Lung (tissue), 11 donors: ENCODE measurements at regions not wholly inside any gene's neighbourhood (a gene's known extent, or its start where the extent isn't known, plus 50 kb on each side); places are given as distances from the start of the nearest gene placed in this dataset.

Experiments used
- ATAC-seq: fragments of 200-7000 bp; cut with Tn5 transposase; one replicate; pipeline ENCODE4 v1.9.1; 2020; ENCODE audit warnings: moderate number of reproducible peaks; ENCODE audit not compliant: insufficient read depth, low FRiP score
- DNase-seq, 3 donors: peaks; one replicate each; pipeline ENCODE4 v3.0.0-alpha.2; 2013 to 2017
- H3K27ac ChIP-seq, 2 donors: one replicate each; pipeline ENCODE4 v1.5.1; 2013; ENCODE audit warnings: mild to moderate bottlenecking in 2 of 2, moderate library complexity in 2 of 2, control low read depth in 1 of 2, inconsistent platforms in 1 of 2, low read depth in 1 of 2, low read length in 1 of 2
- H3K27me3 ChIP-seq, 3 donors: one replicate each; pipeline ENCODE4 v1.5.1; 2013; ENCODE audit warnings: low read length in 2 of 3; ENCODE audit not compliant: control insufficient read depth in 3 of 3, insufficient read depth in 3 of 3
- H3K36me3 ChIP-seq, 4 donors: one replicate each; pipeline ENCODE4 v1.5.1; 2013; ENCODE audit warnings: low read length in 4 of 4, mild to moderate bottlenecking in 1 of 4, moderate library complexity in 1 of 4; ENCODE audit not compliant: control insufficient read depth in 4 of 4, insufficient read depth in 4 of 4
- H3K4me1 ChIP-seq, 5 donors: one replicate each; pipeline ENCODE4 v1.5.1; 2013; ENCODE audit warnings: low read length in 5 of 5, mild to moderate bottlenecking in 2 of 5, moderate library complexity in 1 of 5; ENCODE audit not compliant: control insufficient read depth in 5 of 5, insufficient read depth in 5 of 5
- H3K4me3 ChIP-seq: one replicate; pipeline ENCODE4 v1.5.1; 2013; ENCODE audit warnings: mild to moderate bottlenecking, control low read depth, moderate library complexity
- H3K9ac ChIP-seq, 2 donors: one replicate each; pipeline ENCODE4 v1.5.1; 2013; ENCODE audit warnings: low read length in 2 of 2, control low read depth in 1 of 2; ENCODE audit not compliant: insufficient read depth in 1 of 2
- H3K9me3 ChIP-seq, 4 donors: one replicate each; pipeline ENCODE4 v1.5.1; 2013; ENCODE audit warnings: low read length in 3 of 4, mild to moderate bottlenecking in 1 of 4, moderate library complexity in 1 of 4; ENCODE audit not compliant: control insufficient read depth in 4 of 4, insufficient read depth in 3 of 4
- WGBS, 2 donors: extraction: QIAGEN DNeasy Blood & Tissue Kit; methylation state at CpG; one replicate each; pipeline ENCODE4 v1.1.7; 2013; 5-methylcytosine and 5-hydroxymethylcytosine counted together
- TF ChIP-seq, protein P1 (sequence below): IDR thresholded peaks from 2 replicates; pipeline ENCODE4 v1.5.1; 2012; ENCODE audit warnings: mild to moderate bottlenecking; ENCODE audit errors: control extremely low read depth, extremely low read depth
- donor health status: control.
- donor health status: control.
- donor health status: Bipolar disorder and iron deficiency.
- donor health status: healthy.
- donor health status: DM: yes; HTN: yes; CAD: no.

GRCh38 chr9:135397142-135397541 lies 82.4 kb upstream of the PPP1R26 start:
- 95% methylated on average over 12 of the region's 12 CpGs for WGBS, 2 donors
- Histone ChIP-seq H3K36me3 (no peaks in the 10 kb centered on the region), H3K27ac (no peak overlapping the region), H3K9ac (no peak overlapping the region), H3K4me3 (no peak overlapping the region), H3K27me3 (no peaks in the 10 kb centered on the region), H3K9me3 (peaks cover 0 to 11% (median 3%) of the 10 kb centered on the region in 4 donors), H3K4me1 (no peaks in the 10 kb centered on the region)
- TF ChIP-seq, protein P1, sequence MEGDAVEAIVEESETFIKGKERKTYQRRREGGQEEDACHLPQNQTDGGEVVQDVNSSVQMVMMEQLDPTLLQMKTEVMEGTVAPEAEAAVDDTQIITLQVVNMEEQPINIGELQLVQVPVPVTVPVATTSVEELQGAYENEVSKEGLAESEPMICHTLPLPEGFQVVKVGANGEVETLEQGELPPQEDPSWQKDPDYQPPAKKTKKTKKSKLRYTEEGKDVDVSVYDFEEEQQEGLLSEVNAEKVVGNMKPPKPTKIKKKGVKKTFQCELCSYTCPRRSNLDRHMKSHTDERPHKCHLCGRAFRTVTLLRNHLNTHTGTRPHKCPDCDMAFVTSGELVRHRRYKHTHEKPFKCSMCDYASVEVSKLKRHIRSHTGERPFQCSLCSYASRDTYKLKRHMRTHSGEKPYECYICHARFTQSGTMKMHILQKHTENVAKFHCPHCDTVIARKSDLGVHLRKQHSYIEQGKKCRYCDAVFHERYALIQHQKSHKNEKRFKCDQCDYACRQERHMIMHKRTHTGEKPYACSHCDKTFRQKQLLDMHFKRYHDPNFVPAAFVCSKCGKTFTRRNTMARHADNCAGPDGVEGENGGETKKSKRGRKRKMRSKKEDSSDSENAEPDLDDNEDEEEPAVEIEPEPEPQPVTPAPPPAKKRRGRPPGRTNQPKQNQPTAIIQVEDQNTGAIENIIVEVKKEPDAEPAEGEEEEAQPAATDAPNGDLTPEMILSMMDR: no peak
- ATAC-seq (no peak), DNase-seq (no peak)

GRCh38 chr9:135399000-135399649 lies 80.5 kb upstream of the PPP1R26 start:
- Histone ChIP-seq H3K27ac (no peak overlapping the region), H3K9me3 (peaks cover 0 to 11% (median 3%) of the 10 kb centered on the region in 4 donors), H3K4me1 (peaks cover 0 to 8% (median 0%) of the 10 kb centered on the region in 5 donors), H3K36me3 (no peaks in the 10 kb centered on the region), H3K27me3 (no peaks in the 10 kb centered on the region), H3K4me3 (no peak overlapping the region), H3K9ac (no peak overlapping the region)
- TF ChIP-seq, protein P1: no peak
- ATAC-seq (no peak), DNase-seq (no peak)
- 77 to 81% methylated on average over 18 of the region's 18 CpGs for WGBS, 2 donors

DNA sequence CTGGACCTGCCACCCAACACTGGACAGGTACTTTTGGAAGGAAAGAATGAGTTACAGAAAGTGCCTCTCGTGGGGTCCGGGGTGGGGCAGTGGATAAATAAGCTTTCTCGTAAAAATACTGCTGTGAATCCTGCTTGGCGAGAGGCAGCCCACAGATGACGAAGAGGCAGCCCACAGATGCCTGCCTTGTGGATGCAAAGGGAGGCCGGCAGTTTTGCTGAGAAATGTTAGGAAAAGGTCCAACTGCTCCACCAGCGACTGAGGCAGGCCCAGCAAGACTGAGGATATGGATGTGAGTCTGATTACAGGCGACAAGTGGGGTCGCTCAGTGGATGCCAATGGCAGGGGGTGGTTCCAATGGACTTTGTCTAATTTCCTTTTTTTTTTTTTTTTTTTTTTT lies 79.1 kb upstream of the PPP1R26 start:
- peaks cover 0 to 11% (median 3%) of the 10 kb centered on the region in 4 donors for H3K9me3 ChIP-seq
- no peak overlapping the region for H3K9ac ChIP-seq
- peaks cover 0 to 10% (median 0%) of the 10 kb centered on the region in 5 donors for H3K4me1 ChIP-seq
- WGBS, 2 donors: 75 to 76% methylated on average over 9 of the region's 9 CpGs
- H3K4me3 ChIP-seq: no peak overlapping the region
- TF ChIP-seq, protein P1: no peak
- no peaks in the 10 kb centered on the region for H3K27me3 ChIP-seq
- ATAC-seq (no peak), DNase-seq (no peak)
- no peak overlapping the region for H3K27ac ChIP-seq
- H3K36me3 ChIP-seq: no peaks in the 10 kb centered on the region

DNA sequence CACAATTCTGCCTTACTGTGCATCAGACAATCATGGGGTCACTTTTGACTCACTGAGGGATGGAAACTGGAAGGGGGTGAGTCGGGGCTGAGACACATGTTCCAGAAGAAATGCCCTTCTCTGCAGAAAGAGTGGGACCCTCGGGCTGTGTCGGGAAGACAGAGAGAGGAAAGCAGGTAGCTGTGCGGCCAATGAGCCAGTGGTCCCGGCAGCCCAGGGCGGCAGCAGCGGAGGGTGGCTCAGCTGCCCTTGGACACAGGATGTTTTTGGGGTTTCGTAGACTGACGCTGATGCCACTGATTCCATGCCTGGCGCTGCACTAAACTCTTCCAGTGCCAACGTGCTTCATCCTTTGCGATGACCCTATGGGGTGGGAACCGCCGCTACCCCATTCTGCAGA lies 78.4 kb upstream of the PPP1R26 start:
- no peak overlapping the region for H3K9ac ChIP-seq
- no peak overlapping the region for H3K4me3 ChIP-seq
- peaks cover 0 to 5% (median 3%) of the 10 kb centered on the region in 4 donors for H3K9me3 ChIP-seq
- H3K27me3 ChIP-seq: no peaks in the 10 kb centered on the region
- H3K4me1 ChIP-seq: peaks cover 0 to 10% (median 0%) of the 10 kb centered on the region in 5 donors
- no peak overlapping the region for H3K27ac ChIP-seq
- DNase-seq (no peak), ATAC-seq (no peak)
- 90 to 91% methylated on average over 14 of the region's 14 CpGs for WGBS, 2 donors
- TF ChIP-seq, protein P1: no peak
- H3K36me3 ChIP-seq: no peaks in the 10 kb centered on the region
